Caki2 (cell line): ENCODE measurements at regions not wholly inside any gene's neighbourhood (a gene's known extent, or its start where the extent isn't known, plus 50 kb on each side); places are given as distances from the start of the nearest gene placed in this dataset.
"Not testable (repeated sequence)": the region's sequence is repeated elsewhere in the genome, so short reads cannot be mapped to it uniquely, and the experiment has no call there.

Experiments used
- DNase-seq: peaks from one replicate; pipeline ENCODE4 v3.0.0-alpha.2; 2015; ENCODE audit warnings: low read depth
- in situ Hi-C: cut with HindIII; loops from 2 replicates; pipeline ENCODE4 v1.10.0; 2016; ENCODE audit warnings: low sequenced_read_pairs, low pct_unique_long_range_greater_than_20kb, mixed read lengths

GRCh38 chr1:41999884-42000283 is 81.2 kb upstream of the HIVEP3 start:
- DNase-seq: no peak
- in situ Hi-C loops: no loop called here

- no peak for DNase-seq
- in situ Hi-C loops: no loop called here
These were observed 79.5 kb upstream of the HIVEP3 start for GRCh38 chr1:41998250-41998649.

- no peak for DNase-seq
- in situ Hi-C loops: no loop called here
These were observed 78.4 kb upstream of the HIVEP3 start for GRCh38 chr1:41997153-41997552.

- in situ Hi-C loops: no loop called here
- no peak for DNase-seq
These were observed 76.9 kb upstream of the HIVEP3 start for GRCh38 chr1:41995441-41996130.

- in situ Hi-C loops: no loop called here
These were observed 75.6 kb upstream of the HIVEP3 start for GRCh38 chr1:41994195-41994894.

GRCh38 chr1:41983451-41983850 is 64.7 kb upstream of the HIVEP3 start:
- DNase-seq: peak; percentile 2
- in situ Hi-C loops: no loop called here

More at GRCh38 chr1:41994195-41994894, 75.6 kb upstream of the HIVEP3 start:
- DNase-seq: no peak

- in situ Hi-C loops: no loop called here
- no peak for DNase-seq
These were observed 63.1 kb upstream of the HIVEP3 start for GRCh38 chr1:41981796-41982195.

- no peak for DNase-seq
- in situ Hi-C loops: no loop called here
These were observed 62.3 kb upstream of the HIVEP3 start for GRCh38 chr1:41980827-41981653.

- in situ Hi-C loops: no loop called here
- DNase-seq: no peak
These were observed 60.3 kb upstream of the HIVEP3 start for GRCh38 chr1:41978986-41979385.

- no peak for DNase-seq
- in situ Hi-C loops: no loop called here
These were observed 58.6 kb upstream of the HIVEP3 start for GRCh38 chr1:41977326-41977725.

- no peak for DNase-seq
- in situ Hi-C loops: no loop called here
These were observed 57.9 kb upstream of the HIVEP3 start for GRCh38 chr1:41976671-41977070.

- in situ Hi-C loops: no loop called here
- no peak for DNase-seq
These were observed 57.3 kb upstream of the HIVEP3 start for GRCh38 chr1:41975850-41976569.

GRCh38 chr1:41975121-41975520 is 56.4 kb upstream of the HIVEP3 start:
- no peak for DNase-seq
- in situ Hi-C loops: no loop called here

GRCh38 chr1:41968557-41968956 is 49.8 kb upstream of the HIVEP3 start:
- DNase-seq, in situ Hi-C loops: not testable (repeated sequence)
